Ishikawa (cell line): ENCODE measurements at regions not wholly inside any gene's neighbourhood (a gene's known extent, or its start where the extent isn't known, plus 50 kb on each side); places are given as distances from the start of the nearest gene placed in this dataset.

Experiments used
- CEBPB ChIP-seq: IDR thresholded peaks from 2 replicates; pipeline ENCODE4 v1.6.1; 2012
- CREB1 ChIP-seq: IDR thresholded peaks from 2 replicates; pipeline ENCODE4 v1.6.1; 2012; ENCODE audit warnings: low read depth
- EGR1 ChIP-seq: IDR thresholded peaks from 2 replicates; pipeline ENCODE4 v1.6.1; 2012
- EP300 ChIP-seq: IDR thresholded peaks from 2 replicates; pipeline ENCODE4 v1.6.1; 2012; ENCODE audit warnings: borderline replicate concordance
- FOXM1 ChIP-seq: IDR thresholded peaks from 2 replicates; pipeline ENCODE4 v1.6.1; 2012; ENCODE audit warnings: low read depth, borderline replicate concordance
- NFIC ChIP-seq: IDR thresholded peaks from 2 replicates; pipeline ENCODE4 v1.6.1; 2012
- RAD21 ChIP-seq: IDR thresholded peaks from 2 replicates; pipeline ENCODE4 v1.6.1; 2012; ENCODE audit warnings: low read depth
- TAF1 ChIP-seq: IDR thresholded peaks from 2 replicates; pipeline ENCODE4 v1.6.1; 2012; ENCODE audit warnings: low read depth, mild to moderate bottlenecking
- TCF12 ChIP-seq: IDR thresholded peaks from 2 replicates; pipeline ENCODE4 v1.6.1; 2012; ENCODE audit warnings: low read depth
- TEAD4 ChIP-seq: IDR thresholded peaks from 2 replicates; pipeline ENCODE4 v1.6.1; 2012
- YY1 ChIP-seq: IDR thresholded peaks from 2 replicates; pipeline ENCODE4 v1.6.1; 2012; ENCODE audit warnings: low read depth
- ZBTB7A ChIP-seq: IDR thresholded peaks from 2 replicates; pipeline ENCODE4 v1.6.1; 2012; ENCODE audit warnings: low read depth
- TF ChIP-seq, protein P1 (sequence below): IDR thresholded peaks from 2 replicates; pipeline ENCODE4 v1.6.1; 2012
- TF ChIP-seq, protein P2 (sequence below): IDR thresholded peaks from 2 replicates; pipeline ENCODE4 v1.6.1; 2012; ENCODE audit warnings: low read depth, mild to moderate bottlenecking
- TF ChIP-seq, protein P3 (sequence below): IDR thresholded peaks from 2 replicates; pipeline ENCODE4 v1.6.1; 2012

DNA sequence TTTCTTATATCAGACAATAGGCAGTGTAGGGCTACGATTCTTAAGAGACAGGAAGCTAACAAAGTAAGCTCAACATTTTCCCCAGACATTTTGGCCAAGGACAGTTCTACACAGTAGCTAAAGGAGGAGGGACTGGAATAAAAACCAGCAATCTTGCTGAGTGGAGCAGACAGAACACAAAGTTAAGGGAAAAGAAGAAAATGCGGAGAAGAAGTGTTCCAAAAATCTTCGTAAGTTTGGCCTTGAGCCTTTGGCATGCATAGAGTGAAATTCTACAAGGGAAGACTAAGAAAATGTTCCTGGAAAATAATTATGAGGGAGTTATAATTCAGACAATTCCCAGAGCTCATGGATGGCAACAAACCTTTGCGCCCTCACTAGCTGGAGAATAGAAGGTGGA, 748.0 kb upstream of the CTNND2 start:
- TF ChIP-seq TCF12, result no peak
- no peak for TF ChIP-seq CREB1
- TF ChIP-seq, protein P1, sequence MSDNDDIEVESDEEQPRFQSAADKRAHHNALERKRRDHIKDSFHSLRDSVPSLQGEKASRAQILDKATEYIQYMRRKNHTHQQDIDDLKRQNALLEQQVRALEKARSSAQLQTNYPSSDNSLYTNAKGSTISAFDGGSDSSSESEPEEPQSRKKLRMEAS, result no peak
- no peak for TF ChIP-seq NFIC
- no peak for TF ChIP-seq EP300
- TF ChIP-seq, protein P2, sequence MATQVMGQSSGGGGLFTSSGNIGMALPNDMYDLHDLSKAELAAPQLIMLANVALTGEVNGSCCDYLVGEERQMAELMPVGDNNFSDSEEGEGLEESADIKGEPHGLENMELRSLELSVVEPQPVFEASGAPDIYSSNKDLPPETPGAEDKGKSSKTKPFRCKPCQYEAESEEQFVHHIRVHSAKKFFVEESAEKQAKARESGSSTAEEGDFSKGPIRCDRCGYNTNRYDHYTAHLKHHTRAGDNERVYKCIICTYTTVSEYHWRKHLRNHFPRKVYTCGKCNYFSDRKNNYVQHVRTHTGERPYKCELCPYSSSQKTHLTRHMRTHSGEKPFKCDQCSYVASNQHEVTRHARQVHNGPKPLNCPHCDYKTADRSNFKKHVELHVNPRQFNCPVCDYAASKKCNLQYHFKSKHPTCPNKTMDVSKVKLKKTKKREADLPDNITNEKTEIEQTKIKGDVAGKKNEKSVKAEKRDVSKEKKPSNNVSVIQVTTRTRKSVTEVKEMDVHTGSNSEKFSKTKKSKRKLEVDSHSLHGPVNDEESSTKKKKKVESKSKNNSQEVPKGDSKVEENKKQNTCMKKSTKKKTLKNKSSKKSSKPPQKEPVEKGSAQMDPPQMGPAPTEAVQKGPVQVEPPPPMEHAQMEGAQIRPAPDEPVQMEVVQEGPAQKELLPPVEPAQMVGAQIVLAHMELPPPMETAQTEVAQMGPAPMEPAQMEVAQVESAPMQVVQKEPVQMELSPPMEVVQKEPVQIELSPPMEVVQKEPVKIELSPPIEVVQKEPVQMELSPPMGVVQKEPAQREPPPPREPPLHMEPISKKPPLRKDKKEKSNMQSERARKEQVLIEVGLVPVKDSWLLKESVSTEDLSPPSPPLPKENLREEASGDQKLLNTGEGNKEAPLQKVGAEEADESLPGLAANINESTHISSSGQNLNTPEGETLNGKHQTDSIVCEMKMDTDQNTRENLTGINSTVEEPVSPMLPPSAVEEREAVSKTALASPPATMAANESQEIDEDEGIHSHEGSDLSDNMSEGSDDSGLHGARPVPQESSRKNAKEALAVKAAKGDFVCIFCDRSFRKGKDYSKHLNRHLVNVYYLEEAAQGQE, result no peak
- no peak for TF ChIP-seq EGR1
- TF ChIP-seq ZBTB7A, result no peak

GRCh38 chr5:12648558-12648957, 744.3 kb upstream of the CTNND2 start:
- TF ChIP-seq TEAD4 (no peak), TAF1 (no peak), TCF12 (no peak), EP300 (no peak), ZBTB7A (no peak), RAD21 (no peak), EGR1 (no peak), CREB1 (no peak), NFIC (no peak)
- TF ChIP-seq, protein P3, sequence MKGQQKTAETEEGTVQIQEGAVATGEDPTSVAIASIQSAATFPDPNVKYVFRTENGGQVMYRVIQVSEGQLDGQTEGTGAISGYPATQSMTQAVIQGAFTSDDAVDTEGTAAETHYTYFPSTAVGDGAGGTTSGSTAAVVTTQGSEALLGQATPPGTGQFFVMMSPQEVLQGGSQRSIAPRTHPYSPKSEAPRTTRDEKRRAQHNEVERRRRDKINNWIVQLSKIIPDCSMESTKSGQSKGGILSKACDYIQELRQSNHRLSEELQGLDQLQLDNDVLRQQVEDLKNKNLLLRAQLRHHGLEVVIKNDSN, result no peak
- TF ChIP-seq, protein P2, result no peak
- TF ChIP-seq, protein P1, result no peak

- TF ChIP-seq RAD21 (no peak), ZBTB7A (no peak), EGR1 (no peak), CEBPB (no peak), TAF1 (no peak), TCF12 (no peak), CREB1 (no peak), NFIC (no peak), TEAD4 (no peak), FOXM1 (no peak), EP300 (no peak), YY1 (no peak)
- TF ChIP-seq, protein P3, result no peak
- TF ChIP-seq, protein P1, result no peak
- TF ChIP-seq, protein P2, result no peak
These were observed 743.4 kb upstream of the CTNND2 start for GRCh38 chr5:12647613-12648012.

DNA sequence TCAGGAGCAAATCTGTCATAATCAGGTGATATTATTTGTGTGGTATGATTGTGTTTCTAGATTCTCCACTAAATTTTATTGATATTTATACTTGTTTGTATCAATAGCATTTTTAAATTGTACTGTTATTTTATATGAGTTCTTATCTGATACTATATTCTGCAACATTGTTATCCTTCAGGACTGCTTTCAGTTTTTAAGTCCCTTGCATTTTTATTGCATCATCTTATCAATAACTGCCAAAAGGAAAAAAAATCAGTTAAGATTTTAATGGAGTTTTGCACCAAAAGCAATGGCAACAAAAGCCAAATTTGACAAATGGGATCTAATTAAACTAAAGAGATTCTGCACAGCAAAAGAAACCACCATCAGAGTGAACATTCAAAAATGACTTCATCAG, 741.3 kb upstream of the CTNND2 start:
- no peak for TF ChIP-seq NFIC
- TF ChIP-seq EGR1, result no peak
- no peak for TF ChIP-seq EP300
- no peak for TF ChIP-seq ZBTB7A

- TF ChIP-seq EP300 (no peak), FOXM1 (no peak), YY1 (no peak), ZBTB7A (no peak), TCF12 (no peak), RAD21 (no peak), NFIC (no peak), CEBPB (no peak), EGR1 (no peak), CREB1 (no peak), TAF1 (no peak), TEAD4 (no peak)
- TF ChIP-seq, protein P2, result no peak
- TF ChIP-seq, protein P1, result no peak
- TF ChIP-seq, protein P3, result no peak
These were observed 732.0 kb upstream of the CTNND2 start for GRCh38 chr5:12636209-12636608.
